MM.1S (cell line): ENCODE measurements at regions not wholly inside any gene's neighbourhood (a gene's known extent, or its start where the extent isn't known, plus 50 kb on each side); places are given as distances from the start of the nearest gene placed in this dataset.

Experiments
- DNase-seq: peaks from one replicate; pipeline ENCODE4 v3.0.0-alpha.2; 2015
- H2AFZ ChIP-seq: fragments of 300-600 bp; sonication (generic); 2 replicates; pipeline ENCODE4 v1.6.0; 2016; ENCODE audit warnings: antibody characterized with exemption, low read length
- H3F3A ChIP-seq: fragments of 300-600 bp; sonication (generic); 2 replicates; pipeline ENCODE4 v1.6.1; 2016; ENCODE audit warnings: mild to moderate bottlenecking, antibody characterized with exemption, low read length, moderate library complexity, mixed read lengths; ENCODE audit not compliant: insufficient read depth
- H3K27ac ChIP-seq: fragments of 300-600 bp; sonication (generic); 2 replicates; pipeline ENCODE4 v1.5.1; 2016; ENCODE audit warnings: mild to moderate bottlenecking, low read length
- H3K27me3 ChIP-seq: fragments of 300-600 bp; sonication (generic); replicated peaks from 2 replicates; pipeline ENCODE4 v1.6.0; 2016; ENCODE audit warnings: low read length; ENCODE audit not compliant: insufficient read depth
- H3K36me3 ChIP-seq: fragments of 300-600 bp; sonication (generic); replicated peaks from 2 replicates; pipeline ENCODE4 v1.6.1; 2016; ENCODE audit warnings: mild to moderate bottlenecking, low read length, mixed read lengths; ENCODE audit not compliant: insufficient read depth
- H3K4me1 ChIP-seq: fragments of 300-600 bp; sonication (generic); 2 replicates; pipeline ENCODE4 v1.6.1; 2016; ENCODE audit warnings: low read length, mixed read lengths
- H3K4me2 ChIP-seq: fragments of 300-600 bp; sonication (generic); 2 replicates; pipeline ENCODE4 v1.6.0; 2016; ENCODE audit warnings: low read depth, low read length
- H3K4me3 ChIP-seq: fragments of 300-600 bp; sonication (generic); 2 replicates; pipeline ENCODE4 v1.5.1; 2016; ENCODE audit warnings: low read length, mixed read lengths
- H3K79me2 ChIP-seq: fragments of 300-600 bp; sonication (generic); 2 replicates; pipeline ENCODE4 v1.6.1; 2016; ENCODE audit warnings: mixed run types, low read length, mixed read lengths
- H3K9ac ChIP-seq: fragments of 300-600 bp; sonication (generic); 2 replicates; pipeline ENCODE4 v1.6.1; 2016; ENCODE audit warnings: low read length, mixed read lengths
- H3K9me2 ChIP-seq: fragments of 300-600 bp; sonication (generic); replicated peaks from 2 replicates; pipeline ENCODE4 v1.6.1; 2016; ENCODE audit warnings: mild to moderate bottlenecking, low read length, mixed read lengths; ENCODE audit not compliant: insufficient read depth
- H3K9me3 ChIP-seq: fragments of 300-600 bp; sonication (generic); replicated peaks from 2 replicates; pipeline ENCODE4 v1.6.1; 2016; ENCODE audit warnings: mild to moderate bottlenecking, low read length, mixed read lengths; ENCODE audit not compliant: insufficient read depth
- H4K20me1 ChIP-seq: fragments of 300-600 bp; sonication (generic); 2 replicates; pipeline ENCODE4 v1.6.1; 2016; ENCODE audit warnings: mild to moderate bottlenecking, low read length, moderate library complexity, mixed read lengths; ENCODE audit not compliant: insufficient read depth
- EZH2 ChIP-seq: fragments of 300-600 bp; sonication (generic); optimal IDR thresholded peaks from 2 replicates; pipeline ENCODE3; 2017; ENCODE audit warnings: low read depth, mild to moderate bottlenecking, antibody characterized with exemption, low read length, mixed read lengths
- EZH2phosphoT487 ChIP-seq: fragments of 300-600 bp; sonication (generic); IDR thresholded peaks from 2 replicates; pipeline ENCODE4 v1.6.1; 2018; ENCODE audit warnings: antibody characterized with exemption, low read length
- TF ChIP-seq, protein P1 (sequence below): fragments of 300-600 bp; sonication (generic); IDR thresholded peaks from 2 replicates; pipeline ENCODE4 v1.5.1; 2016; ENCODE audit warnings: antibody characterized with exemption, low read length, mixed read lengths

DNA sequence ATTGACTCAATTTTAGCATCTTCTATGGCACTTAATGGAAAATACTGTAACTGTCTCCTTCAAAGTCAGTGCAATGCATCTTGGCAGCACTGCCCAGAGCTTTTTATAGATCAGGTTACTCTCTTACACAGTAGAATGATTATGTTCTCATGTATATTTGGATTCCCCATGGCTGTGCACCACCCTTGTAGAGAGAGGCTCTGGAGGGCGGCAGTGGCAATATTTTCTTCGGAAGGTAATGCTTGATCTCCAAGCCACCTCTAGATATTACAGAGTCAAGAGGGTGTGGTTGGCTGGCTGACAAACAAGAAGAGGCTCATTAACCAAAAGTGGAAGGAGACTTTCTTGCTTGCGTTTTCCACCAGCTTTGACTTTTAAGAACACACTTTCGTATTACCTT lies 72.8 kb upstream of the ARSJ start:
- no peaks in the 10 kb centered on the region for H4K20me1 ChIP-seq
- H3K9ac ChIP-seq, result no peak overlapping the region
- H2AFZ ChIP-seq, result no peak overlapping the region
- no peak overlapping the region for H3K27ac ChIP-seq
- H3K4me3 ChIP-seq, result no peak overlapping the region
- no peaks in the 10 kb centered on the region for H3K4me1 ChIP-seq
- H3F3A ChIP-seq, result no peaks in the 10 kb centered on the region
- no peaks in the 10 kb centered on the region for H3K36me3 ChIP-seq
- no peaks in the 10 kb centered on the region for H3K9me3 ChIP-seq
- no peaks in the 10 kb centered on the region for H3K79me2 ChIP-seq
- no peaks in the 10 kb centered on the region for H3K27me3 ChIP-seq
- H3K9me2 ChIP-seq, result no peaks in the 10 kb centered on the region
- no peak for DNase-seq
- TF ChIP-seq, protein P1, sequence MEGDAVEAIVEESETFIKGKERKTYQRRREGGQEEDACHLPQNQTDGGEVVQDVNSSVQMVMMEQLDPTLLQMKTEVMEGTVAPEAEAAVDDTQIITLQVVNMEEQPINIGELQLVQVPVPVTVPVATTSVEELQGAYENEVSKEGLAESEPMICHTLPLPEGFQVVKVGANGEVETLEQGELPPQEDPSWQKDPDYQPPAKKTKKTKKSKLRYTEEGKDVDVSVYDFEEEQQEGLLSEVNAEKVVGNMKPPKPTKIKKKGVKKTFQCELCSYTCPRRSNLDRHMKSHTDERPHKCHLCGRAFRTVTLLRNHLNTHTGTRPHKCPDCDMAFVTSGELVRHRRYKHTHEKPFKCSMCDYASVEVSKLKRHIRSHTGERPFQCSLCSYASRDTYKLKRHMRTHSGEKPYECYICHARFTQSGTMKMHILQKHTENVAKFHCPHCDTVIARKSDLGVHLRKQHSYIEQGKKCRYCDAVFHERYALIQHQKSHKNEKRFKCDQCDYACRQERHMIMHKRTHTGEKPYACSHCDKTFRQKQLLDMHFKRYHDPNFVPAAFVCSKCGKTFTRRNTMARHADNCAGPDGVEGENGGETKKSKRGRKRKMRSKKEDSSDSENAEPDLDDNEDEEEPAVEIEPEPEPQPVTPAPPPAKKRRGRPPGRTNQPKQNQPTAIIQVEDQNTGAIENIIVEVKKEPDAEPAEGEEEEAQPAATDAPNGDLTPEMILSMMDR, result no peak
- TF ChIP-seq EZH2phosphoT487 (no peak), EZH2 (no peak)
- H3K4me2 ChIP-seq, result no peak overlapping the region

DNA sequence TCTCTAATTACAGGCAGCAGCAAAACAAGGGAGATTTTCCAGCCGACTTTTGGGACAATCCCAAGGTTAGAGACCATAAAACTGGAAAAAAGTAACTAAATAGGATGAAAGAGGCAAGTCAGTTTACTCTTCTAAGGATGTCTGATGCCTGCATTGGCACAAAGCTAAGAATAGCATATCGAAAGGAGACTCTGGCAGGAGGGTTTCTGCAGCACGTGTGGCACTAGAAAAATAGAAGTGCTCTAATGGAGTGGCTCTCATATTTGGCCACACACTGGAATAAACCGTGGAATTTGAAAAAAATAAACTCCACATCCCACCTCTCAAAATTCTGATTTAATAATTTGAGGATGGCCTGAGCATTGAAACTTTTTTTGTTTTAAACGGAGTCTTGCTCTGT lies 77.2 kb upstream of the ARSJ start:
- Histone ChIP-seq H3F3A (no peaks in the 10 kb centered on the region), H3K9me2 (no peaks in the 10 kb centered on the region), H3K4me3 (no peak overlapping the region), H3K4me1 (no peaks in the 10 kb centered on the region), H3K4me2 (no peak overlapping the region), H2AFZ (no peak overlapping the region), H3K27ac (no peak overlapping the region), H3K36me3 (no peaks in the 10 kb centered on the region), H3K27me3 (no peaks in the 10 kb centered on the region), H4K20me1 (no peaks in the 10 kb centered on the region), H3K79me2 (no peaks in the 10 kb centered on the region), H3K9me3 (no peaks in the 10 kb centered on the region), H3K9ac (no peak overlapping the region)
- TF ChIP-seq, protein P1, result no peak
- TF ChIP-seq EZH2 (no peak), EZH2phosphoT487 (no peak)
- no peak for DNase-seq

DNA sequence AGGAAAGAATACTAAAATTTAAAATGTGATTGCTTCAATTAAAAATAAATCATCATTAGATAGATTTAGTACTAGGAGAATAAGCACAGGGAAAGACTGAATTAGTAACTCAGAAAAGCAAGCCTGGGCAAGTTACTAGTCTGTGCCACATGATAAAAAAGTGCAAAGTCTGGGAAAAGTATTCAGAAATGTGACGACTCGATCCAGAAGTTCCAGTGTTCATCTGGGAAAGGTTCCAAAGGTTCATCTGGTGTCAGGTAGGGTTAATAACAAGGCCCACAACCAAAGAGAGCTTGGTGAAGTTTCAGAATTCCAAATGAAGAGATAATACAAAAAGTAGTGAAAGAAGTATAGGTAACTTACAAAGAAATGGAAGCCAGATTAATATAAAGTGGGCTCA lies 78.3 kb upstream of the ARSJ start:
- H3K9me2 ChIP-seq, result no peaks in the 10 kb centered on the region
- H3K4me2 ChIP-seq, result no peak overlapping the region
- no peaks in the 10 kb centered on the region for H3F3A ChIP-seq

More for the DNA sequence above, 78.3 kb upstream of the ARSJ start:
- Histone ChIP-seq H3K4me3 (no peak overlapping the region), H2AFZ (no peak overlapping the region), H4K20me1 (no peaks in the 10 kb centered on the region), H3K9me3 (no peaks in the 10 kb centered on the region), H3K27ac (no peak overlapping the region), H3K4me1 (no peaks in the 10 kb centered on the region), H3K36me3 (no peaks in the 10 kb centered on the region), H3K9ac (no peak overlapping the region), H3K27me3 (no peaks in the 10 kb centered on the region), H3K79me2 (no peaks in the 10 kb centered on the region)
- TF ChIP-seq EZH2 (no peak), EZH2phosphoT487 (no peak)
- TF ChIP-seq, protein P1, result no peak
- no peak for DNase-seq
